GM21737 (cell line): ENCODE measurements at regions not wholly inside any gene's neighbourhood (a gene's known extent, or its start where the extent isn't known, plus 50 kb on each side); places are given as distances from the start of the nearest gene placed in this dataset.

Experiments used
- ATAC-seq: cut with Tn5 transposase; IDR thresholded peaks from one replicate; pipeline ENCODE4 v1.9.1; 2021; ENCODE audit warnings: mild to moderate bottlenecking, moderate library complexity; ENCODE audit not compliant: unreplicated experiment

- ATAC-seq = no peak
Observed at GRCh38 chr1:72586023-72586685, 303.8 kb upstream of the NEGR1 start.

- ATAC-seq = no peak
Observed at GRCh38 chr1:72579629-72580028, 297.3 kb upstream of the NEGR1 start.

GRCh38 chr1:72570815-72571214 lies 288.5 kb upstream of the NEGR1 start:
- no peak for ATAC-seq

GRCh38 chr1:72568113-72568512 lies 285.8 kb upstream of the NEGR1 start:
- no peak for ATAC-seq

- ATAC-seq = no peak
Observed at GRCh38 chr1:72567521-72567920, 285.2 kb upstream of the NEGR1 start.

- ATAC-seq = no peak
Observed at GRCh38 chr1:72564749-72565148, 282.4 kb upstream of the NEGR1 start.

- ATAC-seq = no peak
Observed at GRCh38 chr1:72557446-72558049, 275.2 kb upstream of the NEGR1 start.

- ATAC-seq = no peak
Observed at GRCh38 chr1:72547412-72547811, 265.1 kb upstream of the NEGR1 start.

- no peak for ATAC-seq
Observed at GRCh38 chr1:72540674-72541073, 258.3 kb upstream of the NEGR1 start.

- no peak for ATAC-seq
Observed at GRCh38 chr1:72535470-72535869, 253.1 kb upstream of the NEGR1 start.

- ATAC-seq = no peak
Observed at GRCh38 chr1:72530646-72531045, 248.3 kb upstream of the NEGR1 start.

GRCh38 chr1:72526926-72527325 lies 244.6 kb upstream of the NEGR1 start:
- ATAC-seq = no peak

- no peak for ATAC-seq
Observed at GRCh38 chr1:72524021-72524420, 241.7 kb upstream of the NEGR1 start.

GRCh38 chr1:72521659-72522058 lies 239.3 kb upstream of the NEGR1 start:
- ATAC-seq = no peak

GRCh38 chr1:72516826-72517225 lies 234.5 kb upstream of the NEGR1 start:
- no peak for ATAC-seq

GRCh38 chr1:72516264-72516663 lies 233.9 kb upstream of the NEGR1 start:
- ATAC-seq = no peak

GRCh38 chr1:72498371-72498770 lies 216.0 kb upstream of the NEGR1 start:
- no peak for ATAC-seq

GRCh38 chr1:72489801-72490200 lies 207.5 kb upstream of the NEGR1 start:
- no peak for ATAC-seq

GRCh38 chr1:72485801-72486200 lies 203.5 kb upstream of the NEGR1 start:
- no peak for ATAC-seq

- no peak for ATAC-seq
Observed at GRCh38 chr1:72483846-72484357, 201.6 kb upstream of the NEGR1 start.

GRCh38 chr1:72482736-72483413 lies 200.5 kb upstream of the NEGR1 start:
- no peak for ATAC-seq

- ATAC-seq = no peak
Observed at GRCh38 chr1:72481420-72481970, 199.2 kb upstream of the NEGR1 start.
